Tibial nerve (tissue), 3 donors: ENCODE measurements at regions not wholly inside any gene's neighbourhood (a gene's known extent, or its start where the extent isn't known, plus 50 kb on each side); places are given as distances from the start of the nearest gene placed in this dataset.

Experiments
- CTCF ChIP-seq, 5 experiments: fragments of 200-600 bp in 3 of 5; fragments of 450-650 bp in 2 of 5; sonication (generic) in 3 of 5; IDR thresholded peaks; one replicate each; pipeline ENCODE4 v1.5.1; 2016 to 2019; ENCODE audit warnings: antibody characterized with exemption in 5 of 5, mild to moderate bottlenecking in 3 of 5, moderate library complexity in 2 of 5
- POLR2A ChIP-seq, 2 donors: fragments of 450-650 bp; IDR thresholded peaks; one replicate each; pipeline ENCODE4 v1.6.1; 2017; ENCODE audit warnings: antibody characterized with exemption in 2 of 2, mild to moderate bottlenecking in 2 of 2, moderate library complexity in 2 of 2

GRCh38 chr2:52264488-52264887 lies 1232.6 kb upstream of the NRXN1 start:
- TF ChIP-seq CTCF (IDR thresholded peaks at IDR 0.05) (no peak), POLR2A (IDR thresholded peaks at IDR 0.05) (no peak)
